ENCODE measurements at regions not wholly inside any gene's neighbourhood (a gene's known extent, or its start where the extent isn't known, plus 50 kb on each side); places are given as distances from the start of the nearest gene placed in this dataset.

DNA sequence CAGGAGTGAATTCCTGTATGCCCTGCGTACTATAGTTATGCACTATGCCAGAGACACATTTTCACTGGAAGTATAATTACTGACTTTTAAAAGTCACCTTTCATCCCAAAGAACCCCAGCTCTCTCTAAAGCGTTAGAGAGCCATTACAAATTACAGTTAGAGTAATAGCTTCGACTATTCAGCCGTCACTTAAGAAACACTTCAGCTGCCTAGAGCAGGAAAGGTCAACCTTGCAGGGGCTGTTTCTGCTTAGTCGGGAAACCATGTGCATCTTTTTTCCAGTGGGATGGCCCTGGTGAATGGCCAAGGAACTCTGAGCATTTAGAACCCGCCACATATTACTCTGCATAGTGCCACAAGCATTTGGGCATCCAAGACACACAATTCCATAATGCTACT lies 235.9 kb downstream of the ARRDC4 start:
- TF ChIP-seq POLR2AphosphoS5 (IDR thresholded peaks at IDR 0.05) (no peak), CTCF (IDR thresholded peaks at IDR 0.05 in 8 of 11, conservative IDR thresholded peaks at IDR 0.05 in 3 of 11) (no peak)

Measured in spleen (tissue), 7 donors.